Activated CD8-positive, alpha-beta memory T cell treated with anti-CD3 and anti-CD28 coated beads, Interleukin-2, amount 50 U/mL, for 4 hours (primary cell): ENCODE measurements at regions not wholly inside any gene's neighbourhood (a gene's known extent, or its start where the extent isn't known, plus 50 kb on each side); places are given as distances from the start of the nearest gene placed in this dataset.
"Not testable (repeated sequence)": the region's sequence is repeated elsewhere in the genome, so short reads cannot be mapped to it uniquely, and the experiment has no call there.

Experiments
- DNase-seq: peaks from one replicate; pipeline ENCODE4 v3.0.0-alpha.2; 2020

- DNase-seq = no peak
Observed at GRCh38 chr15:38818157-38818790, 253.7 kb upstream of the RASGRP1 start.

GRCh38 chr15:38819387-38819950 lies 254.9 kb upstream of the RASGRP1 start:
- DNase-seq = no peak

GRCh38 chr15:38823263-38823662 lies 258.6 kb upstream of the RASGRP1 start:
- no peak for DNase-seq

- no peak for DNase-seq
Observed at GRCh38 chr15:38824719-38825118, 260.1 kb upstream of the RASGRP1 start.

- no peak for DNase-seq
Observed at GRCh38 chr15:38826880-38827279, 262.3 kb upstream of the RASGRP1 start.

GRCh38 chr15:38828031-38828532 lies 263.5 kb upstream of the RASGRP1 start:
- DNase-seq = no peak

GRCh38 chr15:38829086-38829485 lies 264.5 kb upstream of the RASGRP1 start:
- DNase-seq = no peak

- DNase-seq = no peak
Observed at GRCh38 chr15:38842226-38842625, 277.6 kb upstream of the RASGRP1 start.

- DNase-seq = no peak
Observed at GRCh38 chr15:38843051-38843501, 278.5 kb upstream of the RASGRP1 start.

GRCh38 chr15:38843736-38844590 lies 279.3 kb upstream of the RASGRP1 start:
- no peak for DNase-seq

GRCh38 chr15:38844736-38845135 lies 280.1 kb upstream of the RASGRP1 start:
- no peak for DNase-seq

GRCh38 chr15:38846346-38846745 lies 281.7 kb upstream of the RASGRP1 start:
- DNase-seq = no peak

GRCh38 chr15:38847666-38848065 lies 283.1 kb upstream of the RASGRP1 start:
- DNase-seq = no peak

GRCh38 chr15:38849046-38849445 lies 284.4 kb upstream of the RASGRP1 start:
- DNase-seq = no peak

- DNase-seq = not testable (repeated sequence)
Observed at GRCh38 chr15:38852188-38852587, 287.6 kb upstream of the RASGRP1 start.

GRCh38 chr15:38853608-38854007 lies 289.0 kb upstream of the RASGRP1 start:
- peak; percentile 30 for DNase-seq

GRCh38 chr15:38854506-38854905 lies 289.9 kb upstream of the RASGRP1 start:
- DNase-seq = no peak

GRCh38 chr15:38857814-38858213 lies 293.2 kb upstream of the RASGRP1 start:
- DNase-seq = no peak

GRCh38 chr15:38859574-38859973 lies 295.0 kb upstream of the RASGRP1 start:
- no peak for DNase-seq

- DNase-seq = no peak
Observed at GRCh38 chr15:38860253-38860652, 295.6 kb upstream of the RASGRP1 start.

GRCh38 chr15:38860674-38861073 lies 296.1 kb upstream of the RASGRP1 start:
- no peak for DNase-seq

- no peak for DNase-seq
Observed at GRCh38 chr15:38861108-38861507, 296.5 kb upstream of the RASGRP1 start.

GRCh38 chr15:38862099-38862498 lies 297.5 kb upstream of the RASGRP1 start:
- DNase-seq = no peak

- DNase-seq = no peak
Observed at GRCh38 chr15:38863381-38863780, 298.8 kb upstream of the RASGRP1 start.
